Fibroblast of lung (primary cell): ENCODE measurements at regions not wholly inside any gene's neighbourhood (a gene's known extent, or its start where the extent isn't known, plus 50 kb on each side); places are given as distances from the start of the nearest gene placed in this dataset.

ENCODE experiments used
- DNase-seq, 2 donors: peaks; one replicate each; pipeline versions ENCODE4 v3.0.0 to v3.0.0-alpha.2; 2010; ENCODE audit warnings: low read depth in 2 of 2
- H2AFZ ChIP-seq: 2 replicates; pipeline ENCODE4 v1.5.1; 2012; ENCODE audit warnings: low read length, control low read depth, inconsistent platforms
- H3K27ac ChIP-seq: 2 replicates; pipeline ENCODE4 v1.5.1; 2011; ENCODE audit warnings: low read length, control low read depth; ENCODE audit not compliant: insufficient read depth
- H3K27me3 ChIP-seq: 2 replicates; pipeline ENCODE4 v1.5.1; 2011; ENCODE audit warnings: mild to moderate bottlenecking, low read length; ENCODE audit not compliant: control insufficient read depth, insufficient read depth
- H3K36me3 ChIP-seq: 2 replicates; pipeline ENCODE4 v1.5.1; 2011; ENCODE audit warnings: low read length; ENCODE audit not compliant: control insufficient read depth, insufficient read depth
- H3K4me1 ChIP-seq: 2 replicates; pipeline ENCODE4 v1.5.1; 2011; ENCODE audit warnings: low read length; ENCODE audit not compliant: control insufficient read depth, insufficient read depth; ENCODE audit errors: extremely low read depth
- H3K4me2 ChIP-seq: 2 replicates; pipeline ENCODE4 v1.5.1; 2011; ENCODE audit warnings: low read length, control low read depth; ENCODE audit not compliant: insufficient read depth; ENCODE audit errors: extremely low read depth
- H3K4me3 ChIP-seq, 4 experiments: fragments of 200-600 bp in 1 of 4; sonication (generic) in 1 of 4; replicated peaks in 1 of 4; 2 replicates each; pipeline ENCODE4 v1.5.1; 2011 to 2016; ENCODE audit warnings: low read length in 4 of 4, low read depth in 3 of 4, mild to moderate bottlenecking in 3 of 4, control low read depth in 2 of 4, inconsistent platforms in 1 of 4, mixed read lengths in 1 of 4; ENCODE audit not compliant: insufficient read depth in 1 of 4; ENCODE audit errors: control extremely low read depth in 1 of 4
- H3K79me2 ChIP-seq: 2 replicates; pipeline ENCODE4 v1.5.1; 2012; ENCODE audit warnings: mild to moderate bottlenecking, low read length, inconsistent platforms; ENCODE audit not compliant: control insufficient read depth, insufficient read depth
- H3K9ac ChIP-seq: 2 replicates; pipeline ENCODE4 v1.5.1; 2011; ENCODE audit warnings: mild to moderate bottlenecking, low read length, control low read depth; ENCODE audit not compliant: insufficient read depth
- H3K9me3 ChIP-seq: 2 replicates; pipeline ENCODE4 v1.5.1; 2012; ENCODE audit warnings: low read depth, low read length; ENCODE audit not compliant: control insufficient read depth, insufficient read depth
- H4K20me1 ChIP-seq: 2 replicates; pipeline ENCODE4 v1.5.1; 2011; ENCODE audit warnings: low read length; ENCODE audit not compliant: control insufficient read depth, insufficient read depth; ENCODE audit errors: extremely low read depth
- CTCF ChIP-seq, 2 donors: IDR thresholded peaks in 1 of 2; conservative IDR thresholded peaks in 1 of 2; 1 replicate in 1 of 2; 2 replicates in 1 of 2; pipeline ENCODE4 v1.5.1; 2011 to 2012; ENCODE audit warnings: low read length in 2 of 2, control low read depth in 1 of 2, inconsistent platforms in 1 of 2, low read depth in 1 of 2, mild to moderate bottlenecking in 1 of 2
- EZH2 ChIP-seq: IDR thresholded peaks from 2 replicates; pipeline ENCODE4 v1.5.1; 2012; ENCODE audit warnings: low read length, control low read depth, mild to moderate bottlenecking; ENCODE audit errors: missing control alignments

GRCh38 chr3:116914004-116914403 is 204.4 kb downstream of the TUSC7 start:
- Histone ChIP-seq H2AFZ (no peak overlapping the region), H3K4me1 (no peaks in the 10 kb centered on the region), H3K4me2 (no peak overlapping the region), H3K27ac (no peak overlapping the region), H3K4me3 (no peak overlapping the region), H3K36me3 (no peaks in the 10 kb centered on the region), H3K27me3 (no peaks in the 10 kb centered on the region), H3K79me2 (no peaks in the 10 kb centered on the region), H3K9ac (no peak overlapping the region), H4K20me1 (no peaks in the 10 kb centered on the region), H3K9me3 (no peaks in the 10 kb centered on the region)
- no peak for DNase-seq
- no peak for TF ChIP-seq EZH2
- TF ChIP-seq CTCF (conservative IDR thresholded peaks at IDR 0.05 in 1 of 2, IDR thresholded peaks at IDR 0.05 in 1 of 2; ENCODE audit: low read depth in 1 of 2, low read length in 2 of 2): no peak

- H4K20me1 ChIP-seq: no peaks in the 10 kb centered on the region
- no peak overlapping the region for H2AFZ ChIP-seq
- no peak for DNase-seq
- no peak overlapping the region for H3K9ac ChIP-seq
- no peak overlapping the region for H3K27ac ChIP-seq
- no peaks in the 10 kb centered on the region for H3K79me2 ChIP-seq
- H3K27me3 ChIP-seq: no peaks in the 10 kb centered on the region
- no peaks in the 10 kb centered on the region for H3K36me3 ChIP-seq
- H3K4me2 ChIP-seq: no peak overlapping the region
- H3K9me3 ChIP-seq: no peaks in the 10 kb centered on the region
- TF ChIP-seq EZH2 (no peak), CTCF (conservative IDR thresholded peaks at IDR 0.05 in 1 of 2, IDR thresholded peaks at IDR 0.05 in 1 of 2; ENCODE audit: low read depth in 1 of 2, low read length in 2 of 2) (no peak)
- no peaks in the 10 kb centered on the region for H3K4me1 ChIP-seq
- no peak overlapping the region for H3K4me3 ChIP-seq
Measured at GRCh38 chr3:116916836-116917235, 207.3 kb downstream of the TUSC7 start.

GRCh38 chr3:116920826-116921610 is 211.4 kb downstream of the TUSC7 start:
- H3K4me3 ChIP-seq: no peak overlapping the region
- TF ChIP-seq EZH2 (no peak), CTCF (conservative IDR thresholded peaks at IDR 0.05 in 1 of 2, IDR thresholded peaks at IDR 0.05 in 1 of 2; ENCODE audit: low read depth in 1 of 2, low read length in 2 of 2) (no peak)
- no peak overlapping the region for H3K9ac ChIP-seq
- H3K4me1 ChIP-seq: no peaks in the 10 kb centered on the region
- no peak overlapping the region for H3K27ac ChIP-seq
- no peaks in the 10 kb centered on the region for H3K36me3 ChIP-seq
- no peaks in the 10 kb centered on the region for H3K9me3 ChIP-seq
- peak in 1 of 2 donors; percentile 1 for DNase-seq
- no peak overlapping the region for H2AFZ ChIP-seq
- no peaks in the 10 kb centered on the region for H4K20me1 ChIP-seq
- H3K4me2 ChIP-seq: no peak overlapping the region
- no peaks in the 10 kb centered on the region for H3K79me2 ChIP-seq
- no peaks in the 10 kb centered on the region for H3K27me3 ChIP-seq
